ENCODE measurements at regions not wholly inside any gene's neighbourhood (a gene's known extent, or its start where the extent isn't known, plus 50 kb on each side); places are given as distances from the start of the nearest gene placed in this dataset.

- TF ChIP-seq, protein P1, sequence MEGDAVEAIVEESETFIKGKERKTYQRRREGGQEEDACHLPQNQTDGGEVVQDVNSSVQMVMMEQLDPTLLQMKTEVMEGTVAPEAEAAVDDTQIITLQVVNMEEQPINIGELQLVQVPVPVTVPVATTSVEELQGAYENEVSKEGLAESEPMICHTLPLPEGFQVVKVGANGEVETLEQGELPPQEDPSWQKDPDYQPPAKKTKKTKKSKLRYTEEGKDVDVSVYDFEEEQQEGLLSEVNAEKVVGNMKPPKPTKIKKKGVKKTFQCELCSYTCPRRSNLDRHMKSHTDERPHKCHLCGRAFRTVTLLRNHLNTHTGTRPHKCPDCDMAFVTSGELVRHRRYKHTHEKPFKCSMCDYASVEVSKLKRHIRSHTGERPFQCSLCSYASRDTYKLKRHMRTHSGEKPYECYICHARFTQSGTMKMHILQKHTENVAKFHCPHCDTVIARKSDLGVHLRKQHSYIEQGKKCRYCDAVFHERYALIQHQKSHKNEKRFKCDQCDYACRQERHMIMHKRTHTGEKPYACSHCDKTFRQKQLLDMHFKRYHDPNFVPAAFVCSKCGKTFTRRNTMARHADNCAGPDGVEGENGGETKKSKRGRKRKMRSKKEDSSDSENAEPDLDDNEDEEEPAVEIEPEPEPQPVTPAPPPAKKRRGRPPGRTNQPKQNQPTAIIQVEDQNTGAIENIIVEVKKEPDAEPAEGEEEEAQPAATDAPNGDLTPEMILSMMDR (IDR thresholded peaks at IDR 0.05): no peak
- no peak for TF ChIP-seq POLR2A (IDR thresholded peaks at IDR 0.05)
These were observed 67.8 kb upstream of the CITED2 start for GRCh38 chr6:139442188-139442671.
